K562 (cell line): ENCODE measurements at regions not wholly inside any gene's neighbourhood (a gene's known extent, or its start where the extent isn't known, plus 50 kb on each side); places are given as distances from the start of the nearest gene placed in this dataset.

Experiments
- ARID2 ChIP-seq: fragments of 450-650 bp; IDR thresholded peaks from 2 replicates; pipeline ENCODE4 v1.6.1; 2017; ENCODE audit warnings: antibody characterized with exemption, mild to moderate bottlenecking
- ATF3 ChIP-seq, 2 experiments: fragments of 450-650 bp in 1 of 2; sonication (generic) in 1 of 2; formaldehyde crosslinking in 1 of 2; IDR thresholded peaks in 1 of 2; conservative IDR thresholded peaks in 1 of 2; 2 replicates each; pipeline versions ENCODE4 v1.6.1 to v1.8.1; 2016 to 2023; ENCODE audit warnings: mild to moderate bottlenecking in 2 of 2, moderate library complexity in 2 of 2, inconsistent platforms in 1 of 2, missing genetic modification reagents in 1 of 2
- CBFA2T2 ChIP-seq: fragments of 450-650 bp; conservative IDR thresholded peaks from 2 replicates; pipeline ENCODE4 v1.6.1; 2017; ENCODE audit warnings: mild to moderate bottlenecking
- CREB1 ChIP-seq, 2 experiments: sonication (generic) in 1 of 2; formaldehyde crosslinking in 1 of 2; IDR thresholded peaks; 2 replicates each; pipeline versions ENCODE4 v1.6.1 to v1.8.0; 2012 to 2022; ENCODE audit warnings: inconsistent platforms in 1 of 2, mild to moderate bottlenecking in 1 of 2, missing genetic modification reagents in 1 of 2, moderate library complexity in 1 of 2
- ETV6 ChIP-seq, 3 experiments: fragments of 150-350 bp in 1 of 3; sonication (generic) in 1 of 3; formaldehyde crosslinking in 1 of 3; IDR thresholded peaks; 2 replicates each; pipeline versions ENCODE4 v1.6.1 to v1.8.0; 2014 to 2022; ENCODE audit warnings: borderline replicate concordance in 2 of 3, low read depth in 2 of 3, antibody characterized with exemption in 1 of 3, low read length in 1 of 3, mild to moderate bottlenecking in 1 of 3, missing genetic modification reagents in 1 of 3
- FOXJ2 ChIP-seq: fragments of 200-800 bp; sonication (Bioruptor generic); IDR thresholded peaks from 2 replicates; pipeline ENCODE4 v1.6.1; 2016; ENCODE audit warnings: missing genetic modification characterization, missing compliant biosample characterization
- LEF1 ChIP-seq: fragments of 450-650 bp; IDR thresholded peaks from 2 replicates; pipeline ENCODE4 v1.6.1; 2016; ENCODE audit warnings: mild to moderate bottlenecking
- MITF ChIP-seq: IDR thresholded peaks from 2 replicates; pipeline ENCODE4 v1.6.1; 2014; ENCODE audit warnings: antibody characterized with exemption
- PML ChIP-seq: IDR thresholded peaks from 2 replicates; pipeline ENCODE4 v1.6.1; 2012; ENCODE audit warnings: low read length, inconsistent platforms
- PPARD ChIP-seq: fragments of 250-450 bp; sonication (Bioruptor Pico); IDR thresholded peaks from 2 replicates; pipeline ENCODE4 v1.8.0; 2022; ENCODE audit warnings: inconsistent platforms, mild to moderate bottlenecking, moderate library complexity
- SMAD1 ChIP-seq: fragments of 150-350 bp; IDR thresholded peaks from 2 replicates; pipeline ENCODE4 v1.6.1; 2014; ENCODE audit warnings: low read length, low read depth; ENCODE audit not compliant: partially characterized antibody
- TAF9B ChIP-seq: fragments of 450-650 bp; IDR thresholded peaks from 2 replicates; pipeline ENCODE4 v1.6.1; 2018; ENCODE audit warnings: mild to moderate bottlenecking; ENCODE audit not compliant: partially characterized antibody
- TCF3 ChIP-seq: sonication (generic); formaldehyde crosslinking; IDR thresholded peaks from 2 replicates; pipeline ENCODE4 v1.4.0; 2020; ENCODE audit warnings: mild to moderate bottlenecking, missing genetic modification reagents
- TCF7 ChIP-seq: sonication (generic); IDR thresholded peaks from 2 replicates; pipeline ENCODE4 v1.6.1; 2016; ENCODE audit warnings: antibody characterized with exemption, borderline replicate concordance
- THAP7 ChIP-seq: fragments of 250-450 bp; sonication (Bioruptor Pico); IDR thresholded peaks from 2 replicates; pipeline ENCODE4 v1.5.0; 2021
- ZBTB12 ChIP-seq: fragments of 250-450 bp; sonication (Bioruptor Pico); IDR thresholded peaks from 2 replicates; pipeline ENCODE4 v1.4.0; 2020
- ZMIZ1 ChIP-seq, 2 experiments: fragments of 150-350 bp in 1 of 2; IDR thresholded peaks; 2 replicates each; pipeline ENCODE4 v1.6.1; 2012 to 2016; ENCODE audit warnings: low read depth in 2 of 2, low read length in 2 of 2, mild to moderate bottlenecking in 1 of 2, moderate library complexity in 1 of 2
- ZNF224 ChIP-seq: sonication (generic); formaldehyde crosslinking; IDR thresholded peaks from 2 replicates; pipeline ENCODE4 v1.8.0; 2022; ENCODE audit warnings: mild to moderate bottlenecking, missing genetic modification reagents
- ZNF766 ChIP-seq: fragments of 200-800 bp; sonication (Bioruptor generic); conservative IDR thresholded peaks from 2 replicates; pipeline ENCODE4 v1.6.1; 2016; ENCODE audit warnings: missing genetic modification characterization, missing compliant biosample characterization

- TF ChIP-seq ZBTB12 (CRISPR knock-in tag) = peak; percentile 51; the same call in 1 of the 2 replicates
- peak; percentile 70 for TF ChIP-seq TCF3 (CRISPR knock-in tag)
- TF ChIP-seq TAF9B = peak; percentile 93
- TF ChIP-seq ZMIZ1 (IDR thresholded peaks at IDR 0.05; ENCODE audit: low read depth in 2 of 2, low read length in 2 of 2) = peak in 1 of 2 experiments; percentile 83; a peak in 2 of 4 replicates
- TF ChIP-seq LEF1 = peak; percentile 89
- TF ChIP-seq ARID2 = no peak
- peak; percentile 86 for TF ChIP-seq ZNF766 (CRISPR knock-in tag)
- TF ChIP-seq ATF3 (IDR thresholded peaks at IDR 0.05) = peak; percentile 98
- TF ChIP-seq ATF3 (CRISPR knock-in tag; conservative IDR thresholded peaks at IDR 0.05) = peak; percentile 100
- TF ChIP-seq CBFA2T2 = peak; percentile 47
- no peak for TF ChIP-seq PPARD (CRISPR knock-in tag)
- no peak for TF ChIP-seq ZNF224 (CRISPR knock-in tag)
- TF ChIP-seq MITF = peak; percentile 74
- TF ChIP-seq FOXJ2 (tag) = peak; percentile 97
- TF ChIP-seq TCF7 = peak; percentile 84; the same call in 1 of the 2 replicates
- peak; percentile 43 for TF ChIP-seq SMAD1
- no peak; the same call in 1 of the 2 replicates for TF ChIP-seq THAP7 (CRISPR knock-in tag)
- TF ChIP-seq CREB1 (IDR thresholded peaks at IDR 0.05) = peak; percentile 82
- peak; percentile 77 for TF ChIP-seq CREB1 (CRISPR knock-in tag; IDR thresholded peaks at IDR 0.05)
- TF ChIP-seq PML = peak; percentile 33; the same call in 1 of the 2 replicates
- TF ChIP-seq ETV6 (IDR thresholded peaks at IDR 0.05; ENCODE audit: borderline replicate concordance in 1 of 2, low read depth in 2 of 2, low read length in 1 of 2) = peak in 1 of 2 experiments; percentile 68; a peak in 2 of 4 replicates
- no peak for TF ChIP-seq ETV6 (CRISPR knock-in tag; IDR thresholded peaks at IDR 0.05; ENCODE audit: borderline replicate concordance)
Measured at GRCh38 chr3:177359593-177360357, 162.5 kb upstream of the TBL1XR1 start (continued).
